ENCODE measurements at regions not wholly inside any gene's neighbourhood (a gene's known extent, or its start where the extent isn't known, plus 50 kb on each side); places are given as distances from the start of the nearest gene placed in this dataset.

DNA sequence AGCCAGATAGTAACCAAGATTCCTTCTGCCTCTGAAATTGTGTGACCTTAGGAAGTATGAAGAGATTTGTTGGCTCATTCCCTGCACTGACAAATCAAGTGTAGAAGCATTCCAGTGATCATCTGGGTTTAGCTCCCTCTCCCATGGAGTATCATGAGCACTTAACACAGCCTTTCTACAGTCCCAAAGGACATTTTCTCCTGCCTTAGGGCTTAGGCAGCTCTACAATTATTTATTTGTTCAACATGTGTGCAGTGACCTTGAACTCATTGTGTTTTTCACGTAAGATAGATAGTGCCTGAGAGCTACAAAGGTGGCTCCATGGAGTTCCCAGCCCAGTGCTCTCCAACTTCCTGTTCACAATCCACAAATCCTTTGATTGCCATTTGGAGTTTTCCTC is 94.8 kb upstream of the FAT3 start:
- H3K36me3 ChIP-seq: no peaks in the 10 kb centered on the region
- DNase-seq: no peak
- H3K4me1 ChIP-seq: no peaks in the 10 kb centered on the region
- intact Hi-C loops (cut with DNase I; ENCODE audit: low total_unique reads): no loop called here
- no peaks in the 10 kb centered on the region for H3K27me3 ChIP-seq
- H3K4me3 ChIP-seq: no peak overlapping the region
- no peak overlapping the region for H3K27ac ChIP-seq
- TF ChIP-seq, protein P1, sequence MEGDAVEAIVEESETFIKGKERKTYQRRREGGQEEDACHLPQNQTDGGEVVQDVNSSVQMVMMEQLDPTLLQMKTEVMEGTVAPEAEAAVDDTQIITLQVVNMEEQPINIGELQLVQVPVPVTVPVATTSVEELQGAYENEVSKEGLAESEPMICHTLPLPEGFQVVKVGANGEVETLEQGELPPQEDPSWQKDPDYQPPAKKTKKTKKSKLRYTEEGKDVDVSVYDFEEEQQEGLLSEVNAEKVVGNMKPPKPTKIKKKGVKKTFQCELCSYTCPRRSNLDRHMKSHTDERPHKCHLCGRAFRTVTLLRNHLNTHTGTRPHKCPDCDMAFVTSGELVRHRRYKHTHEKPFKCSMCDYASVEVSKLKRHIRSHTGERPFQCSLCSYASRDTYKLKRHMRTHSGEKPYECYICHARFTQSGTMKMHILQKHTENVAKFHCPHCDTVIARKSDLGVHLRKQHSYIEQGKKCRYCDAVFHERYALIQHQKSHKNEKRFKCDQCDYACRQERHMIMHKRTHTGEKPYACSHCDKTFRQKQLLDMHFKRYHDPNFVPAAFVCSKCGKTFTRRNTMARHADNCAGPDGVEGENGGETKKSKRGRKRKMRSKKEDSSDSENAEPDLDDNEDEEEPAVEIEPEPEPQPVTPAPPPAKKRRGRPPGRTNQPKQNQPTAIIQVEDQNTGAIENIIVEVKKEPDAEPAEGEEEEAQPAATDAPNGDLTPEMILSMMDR (IDR thresholded peaks at IDR 0.05 in 4 of 5, conservative IDR thresholded peaks at IDR 0.05 in 1 of 5): no peak
- no peak for TF ChIP-seq POLR2A (IDR thresholded peaks at IDR 0.05)
- no peaks in the 10 kb centered on the region for H3K9me3 ChIP-seq
- no peak for ATAC-seq
- in situ Hi-C loops (cut with MboI; ENCODE audit: low sequenced_read_pairs in 4 of 4): no loop called here

DNA sequence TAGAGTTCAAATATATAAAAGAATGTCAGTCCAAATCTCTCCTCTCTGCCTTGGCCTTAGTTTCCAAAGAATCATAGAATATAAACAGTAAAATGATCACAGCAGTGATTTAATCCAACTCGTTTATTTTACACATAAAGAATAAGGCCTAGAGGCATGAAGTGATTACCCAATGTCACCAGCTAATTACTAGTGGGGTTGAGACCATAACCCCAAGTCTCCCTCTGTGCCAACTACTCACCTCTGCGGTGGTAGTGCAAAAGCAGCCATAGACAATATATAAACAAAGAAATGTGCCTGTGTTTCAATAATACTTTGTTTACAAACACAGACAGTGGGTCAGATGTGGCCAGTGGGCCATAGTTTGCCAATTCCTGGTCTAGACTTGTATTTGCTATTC is 96.6 kb upstream of the FAT3 start:
- TF ChIP-seq POLR2A (IDR thresholded peaks at IDR 0.05): no peak
- TF ChIP-seq, protein P1 (IDR thresholded peaks at IDR 0.05 in 4 of 5, conservative IDR thresholded peaks at IDR 0.05 in 1 of 5): no peak
- in situ Hi-C loops (cut with MboI; ENCODE audit: low sequenced_read_pairs in 4 of 4): no loop called here
- intact Hi-C loops (cut with DNase I; ENCODE audit: low total_unique reads): no loop called here
- H3K27ac ChIP-seq: no peak overlapping the region
- H3K27me3 ChIP-seq: no peaks in the 10 kb centered on the region
- H3K9me3 ChIP-seq: no peaks in the 10 kb centered on the region
- DNase-seq (no peak), ATAC-seq (no peak)
- H3K36me3 ChIP-seq: no peaks in the 10 kb centered on the region
- H3K4me1 ChIP-seq: no peaks in the 10 kb centered on the region
- H3K4me3 ChIP-seq: no peak overlapping the region

DNA sequence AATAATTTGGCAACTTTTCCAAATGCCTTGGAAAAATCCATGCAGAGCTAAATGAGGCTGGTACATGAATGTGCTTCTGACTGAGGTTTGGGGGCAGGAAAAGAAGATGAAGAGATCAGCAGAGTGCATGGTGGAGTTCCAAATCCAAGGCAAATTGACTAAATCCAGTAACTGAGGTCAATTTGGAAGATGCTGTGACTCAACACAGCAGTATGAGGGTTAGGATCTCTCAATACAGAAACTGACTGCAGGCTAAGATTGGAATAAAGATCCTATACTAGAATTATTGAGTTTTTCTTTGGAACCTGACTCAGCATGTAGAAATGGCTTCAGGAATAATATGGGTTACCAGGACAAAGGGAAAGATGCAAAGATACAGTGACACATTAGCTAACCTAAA is 99.3 kb upstream of the FAT3 start:
- no peaks in the 10 kb centered on the region for H3K4me1 ChIP-seq
- no peak overlapping the region for H3K27ac ChIP-seq
- no peak overlapping the region for H3K4me3 ChIP-seq
- H3K27me3 ChIP-seq: no peaks in the 10 kb centered on the region
- in situ Hi-C loops (cut with MboI; ENCODE audit: low sequenced_read_pairs in 4 of 4) (no loop called here), intact Hi-C loops (cut with DNase I; ENCODE audit: low total_unique reads) (no loop called here)
- no peaks in the 10 kb centered on the region for H3K9me3 ChIP-seq
- no peak for TF ChIP-seq POLR2A (IDR thresholded peaks at IDR 0.05)
- TF ChIP-seq, protein P1 (IDR thresholded peaks at IDR 0.05 in 4 of 5, conservative IDR thresholded peaks at IDR 0.05 in 1 of 5): no peak
- ATAC-seq: no peak
- no peak for DNase-seq
- H3K36me3 ChIP-seq: no peaks in the 10 kb centered on the region

DNA sequence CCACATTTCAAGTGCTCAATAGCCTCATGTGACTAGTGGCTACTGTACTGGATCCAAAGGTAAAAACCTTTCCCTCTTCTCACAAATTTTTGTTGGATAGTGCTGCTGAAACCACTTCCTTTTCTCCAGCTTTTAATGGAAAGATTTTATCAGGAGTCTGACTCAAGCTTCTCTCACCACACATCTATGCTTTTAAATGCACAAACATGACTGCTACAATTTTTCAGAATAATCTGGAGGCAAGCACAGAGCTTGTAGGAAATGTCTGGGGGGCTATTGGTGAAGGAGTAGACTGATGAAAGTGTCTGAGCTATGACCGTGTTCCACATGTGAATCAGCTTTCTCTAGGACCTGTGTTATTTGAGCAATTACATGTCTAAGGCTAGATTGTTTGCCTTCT is 101.1 kb upstream of the FAT3 start:
- H3K4me1 ChIP-seq: no peaks in the 10 kb centered on the region
- in situ Hi-C loops (cut with MboI; ENCODE audit: low sequenced_read_pairs in 4 of 4) (no loop called here), intact Hi-C loops (cut with DNase I; ENCODE audit: low total_unique reads) (no loop called here)
- no peak for ATAC-seq
- no peaks in the 10 kb centered on the region for H3K27me3 ChIP-seq
- no peaks in the 10 kb centered on the region for H3K36me3 ChIP-seq
- H3K27ac ChIP-seq: no peak overlapping the region
- no peak for DNase-seq
- no peak for TF ChIP-seq POLR2A (IDR thresholded peaks at IDR 0.05)
- TF ChIP-seq, protein P1 (IDR thresholded peaks at IDR 0.05 in 4 of 5, conservative IDR thresholded peaks at IDR 0.05 in 1 of 5): no peak
- H3K4me3 ChIP-seq: no peak overlapping the region
- H3K9me3 ChIP-seq: no peaks in the 10 kb centered on the region

DNA sequence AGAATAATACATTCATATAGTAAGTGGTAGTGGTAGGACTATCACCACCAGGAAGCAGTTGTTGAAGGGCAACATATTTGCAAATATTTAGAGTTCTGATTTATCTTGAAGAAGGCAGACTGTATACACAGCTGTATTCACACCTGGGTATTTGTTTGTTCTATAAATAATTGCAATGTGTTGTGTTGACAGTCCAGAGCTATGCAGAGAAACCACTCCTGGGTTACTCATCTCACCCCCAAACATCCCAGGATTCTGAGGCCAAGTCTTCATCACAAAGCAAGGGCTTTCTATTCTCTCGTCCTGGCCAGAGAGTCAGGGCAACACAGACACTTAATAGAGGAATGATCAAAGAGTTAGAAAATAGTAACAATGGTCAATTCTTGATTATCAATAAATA is 102.1 kb upstream of the FAT3 start:
- ATAC-seq: no peak
- H3K36me3 ChIP-seq: no peaks in the 10 kb centered on the region
- no peak overlapping the region for H3K27ac ChIP-seq
- in situ Hi-C loops (cut with MboI; ENCODE audit: low sequenced_read_pairs in 4 of 4): no loop called here
- TF ChIP-seq POLR2A (IDR thresholded peaks at IDR 0.05): no peak
- TF ChIP-seq, protein P1 (IDR thresholded peaks at IDR 0.05 in 4 of 5, conservative IDR thresholded peaks at IDR 0.05 in 1 of 5): no peak
- no peak overlapping the region for H3K4me3 ChIP-seq
- no peaks in the 10 kb centered on the region for H3K27me3 ChIP-seq
- intact Hi-C loops (cut with DNase I; ENCODE audit: low total_unique reads): no loop called here
- no peak for DNase-seq
- H3K4me1 ChIP-seq: no peaks in the 10 kb centered on the region
- H3K9me3 ChIP-seq: no peaks in the 10 kb centered on the region
